HG03565 (cell line): ENCODE measurements at regions not wholly inside any gene's neighbourhood (a gene's known extent, or its start where the extent isn't known, plus 50 kb on each side); places are given as distances from the start of the nearest gene placed in this dataset.
"Not testable (repeated sequence)": the region's sequence is repeated elsewhere in the genome, so short reads cannot be mapped to it uniquely, and the experiment has no call there.

Experiments
- ATAC-seq: cut with Tn5 transposase; IDR thresholded peaks from one replicate; pipeline ENCODE4 v1.9.1; 2021; ENCODE audit warnings: mild to moderate bottlenecking, moderate library complexity; ENCODE audit not compliant: unreplicated experiment

DNA sequence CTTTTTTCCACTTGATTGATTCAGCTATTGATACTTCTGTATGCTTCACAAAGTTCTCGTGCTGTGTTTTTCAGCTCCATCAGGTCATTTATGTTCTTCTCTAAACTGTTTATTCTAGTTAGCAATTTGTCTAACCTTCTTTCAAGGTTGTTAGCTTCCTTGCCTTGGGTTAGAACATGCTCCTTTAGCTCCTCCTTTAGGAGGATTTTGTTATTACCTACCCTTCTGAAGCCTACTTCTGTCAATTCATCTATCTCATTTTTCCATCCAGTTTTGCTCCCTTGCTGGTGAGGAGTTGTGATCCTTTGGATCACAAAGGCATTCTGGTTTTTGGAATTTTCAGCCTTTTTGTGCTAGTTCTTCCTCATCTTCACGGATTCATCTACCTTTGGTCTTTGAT is 344.7 kb upstream of the CLEC14A start:
- ATAC-seq: not testable (repeated sequence)

DNA sequence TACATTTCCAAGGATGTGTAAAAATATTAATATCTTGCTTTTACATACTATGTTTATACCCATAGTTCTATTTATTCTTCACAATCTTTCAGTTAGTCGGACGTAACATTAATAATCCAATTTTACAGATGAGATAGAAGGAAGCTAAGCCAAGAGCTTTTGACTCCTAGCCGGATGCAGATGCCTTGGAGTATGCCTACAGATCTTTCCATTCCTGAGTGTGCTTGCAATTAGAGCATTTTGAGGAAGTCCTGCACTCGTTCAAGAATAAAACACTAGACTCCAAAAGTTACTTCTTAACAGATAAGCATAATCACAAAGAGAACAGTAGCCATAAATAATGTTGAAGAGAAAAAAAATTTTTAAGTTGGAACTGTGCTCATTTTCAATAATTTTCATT is 337.6 kb upstream of the CLEC14A start:
- ATAC-seq: no peak

DNA sequence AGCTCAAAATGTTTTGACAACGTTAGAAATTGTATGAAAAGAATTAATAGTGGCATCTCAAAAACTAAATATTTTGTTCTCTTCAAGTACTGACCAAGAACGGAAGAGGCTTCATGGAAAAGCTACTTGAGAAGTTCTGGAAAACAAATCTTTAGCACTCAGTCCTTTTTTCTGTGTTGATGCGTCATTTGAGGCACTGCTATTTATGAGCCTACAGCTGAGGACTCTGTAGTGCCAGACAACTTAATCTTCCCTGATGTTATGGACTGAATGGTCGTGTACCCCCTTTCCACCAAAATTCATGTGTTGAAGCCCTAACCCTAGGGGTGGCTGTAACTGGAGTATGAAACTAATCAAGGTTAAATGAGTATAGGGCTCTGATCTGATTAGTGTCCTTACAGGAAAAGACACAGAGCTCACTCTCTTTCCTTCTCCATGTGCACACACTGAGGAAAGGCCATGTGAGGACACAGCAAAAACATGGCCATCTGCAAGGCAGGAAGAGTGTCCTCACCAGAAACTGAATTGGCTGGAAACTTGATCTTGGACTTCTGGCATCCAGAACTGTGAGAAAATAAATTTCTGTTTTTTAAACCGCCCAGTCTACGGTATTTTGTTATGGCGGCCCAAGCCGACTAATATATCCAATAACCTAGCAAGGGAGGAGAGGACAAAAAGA is 337.0 kb upstream of the CLEC14A start:
- ATAC-seq: no peak

DNA sequence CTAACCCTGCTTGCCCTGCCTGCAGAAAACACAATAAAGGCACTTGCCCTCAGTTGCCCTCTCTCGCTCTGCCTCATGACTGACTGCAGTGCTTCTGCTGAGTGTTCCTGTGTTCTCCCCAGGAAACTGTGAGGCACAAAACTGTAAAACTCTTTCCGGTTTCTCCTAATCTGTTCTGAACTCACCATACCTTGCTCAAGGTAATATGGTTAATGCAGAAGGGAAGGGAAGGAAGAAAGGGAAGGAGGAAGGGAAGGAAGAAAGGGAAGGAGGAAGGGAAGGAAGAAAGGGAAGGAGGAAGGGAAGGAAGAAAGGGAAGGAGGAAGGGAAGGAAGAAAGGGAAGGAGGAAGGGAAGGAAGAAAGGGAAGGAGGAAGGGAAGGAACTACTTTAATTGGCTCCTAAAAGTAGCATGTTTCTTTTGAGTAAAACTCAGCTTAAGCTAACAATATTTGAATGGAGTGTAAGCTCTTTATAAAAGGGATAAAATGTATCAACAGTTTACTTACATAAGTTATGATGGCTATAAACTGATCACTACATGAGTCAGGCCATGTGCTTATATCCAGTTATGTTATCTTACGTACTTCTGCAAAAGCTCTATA is 334.0 kb upstream of the CLEC14A start:
- ATAC-seq: no peak

DNA sequence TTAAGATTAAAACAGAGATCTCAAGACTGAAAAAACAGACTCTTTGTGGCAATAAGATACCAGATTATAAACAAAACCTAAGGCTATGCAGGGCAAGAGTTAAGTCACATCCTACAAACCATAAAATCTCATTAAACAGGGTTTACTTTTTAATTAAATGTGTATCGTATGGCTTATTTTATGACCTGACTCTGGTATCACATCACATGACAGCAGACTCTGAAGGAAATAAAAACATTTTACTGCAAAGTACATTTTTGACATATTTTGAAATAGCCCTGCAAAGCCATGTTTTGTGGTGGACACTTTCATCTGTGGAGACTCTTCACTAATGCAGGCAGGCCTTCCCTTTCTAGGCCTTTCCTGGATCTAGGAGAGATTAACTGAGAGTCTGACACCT is 327.6 kb upstream of the CLEC14A start:
- ATAC-seq: no peak

DNA sequence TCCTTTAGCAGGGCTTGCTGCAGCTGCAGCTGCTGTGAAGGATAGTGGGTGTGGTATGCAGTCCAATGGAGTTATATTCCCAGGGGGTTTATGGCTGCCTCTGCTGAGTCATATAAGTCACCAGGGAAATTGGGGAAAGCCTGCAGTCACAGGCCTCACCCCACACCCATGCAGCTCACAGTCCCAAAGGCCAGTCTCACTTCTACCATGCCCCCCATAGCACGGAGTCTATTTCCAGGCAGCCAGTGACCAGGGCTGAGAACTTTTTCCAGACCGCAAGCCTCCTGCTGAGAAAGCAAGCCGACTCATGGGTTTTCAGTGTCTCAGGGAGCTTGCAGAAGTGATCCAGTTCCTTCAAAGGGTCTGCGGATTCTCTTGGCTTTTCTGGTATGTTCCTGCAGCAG is 322.4 kb upstream of the CLEC14A start:
- ATAC-seq: no peak

DNA sequence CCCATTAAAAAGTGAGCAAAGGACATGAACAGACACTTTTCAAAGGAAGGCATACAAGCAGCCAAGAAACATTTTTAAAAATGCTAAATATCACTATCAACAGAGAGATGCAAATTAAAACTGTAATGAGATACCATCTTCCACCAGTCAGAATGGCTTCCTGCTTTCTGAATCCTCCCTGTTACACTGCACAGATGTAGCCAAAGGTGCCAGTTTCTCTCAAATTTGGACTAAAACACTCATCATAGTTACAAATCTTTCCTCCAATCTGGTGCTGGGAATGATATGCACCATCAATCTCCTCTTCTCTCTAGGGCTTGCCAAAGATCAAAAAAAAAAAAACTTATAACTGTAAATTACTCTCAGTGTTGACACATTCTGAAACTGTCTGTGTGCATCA is 311.8 kb upstream of the CLEC14A start:
- ATAC-seq: no peak

DNA sequence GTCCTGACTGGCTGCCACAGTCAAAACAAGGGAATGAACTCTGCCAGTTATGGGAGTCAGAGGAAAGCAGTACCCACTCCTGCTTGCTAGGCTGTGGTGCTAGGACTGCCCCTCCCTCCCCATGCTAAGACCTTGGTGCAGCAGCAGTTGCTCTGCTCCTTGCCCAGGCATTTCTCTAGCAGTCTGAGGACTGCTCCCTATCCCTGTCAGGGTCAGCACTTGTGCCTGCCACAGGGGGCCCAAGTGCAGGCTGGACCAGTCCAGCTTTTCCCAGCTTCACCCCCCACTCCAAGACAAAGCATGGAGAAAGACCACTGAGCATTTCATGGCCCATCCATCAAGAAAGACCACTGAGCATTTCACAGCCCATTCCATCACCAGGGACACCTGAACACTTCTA is 305.8 kb upstream of the CLEC14A start:
- no peak for ATAC-seq

DNA sequence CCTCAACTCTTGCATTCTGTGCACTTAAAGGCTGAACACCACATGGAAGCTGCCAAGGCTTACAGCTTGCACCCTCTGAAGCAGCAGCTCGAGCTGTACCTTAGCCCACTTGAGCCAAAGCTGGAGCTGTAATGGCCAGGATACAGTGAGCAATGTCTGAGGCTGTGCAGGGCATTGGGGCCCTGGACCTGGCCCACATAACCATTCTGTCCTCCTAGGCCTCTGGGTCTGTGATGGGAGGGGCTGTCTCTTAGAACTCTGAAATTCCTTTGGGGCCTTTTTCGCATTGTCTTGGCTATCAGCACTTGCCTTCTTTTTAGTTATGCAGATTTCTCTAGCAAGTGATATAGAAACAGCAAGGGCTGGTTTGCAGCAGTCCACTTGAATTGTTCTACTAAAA is 303.8 kb upstream of the CLEC14A start:
- no peak for ATAC-seq

DNA sequence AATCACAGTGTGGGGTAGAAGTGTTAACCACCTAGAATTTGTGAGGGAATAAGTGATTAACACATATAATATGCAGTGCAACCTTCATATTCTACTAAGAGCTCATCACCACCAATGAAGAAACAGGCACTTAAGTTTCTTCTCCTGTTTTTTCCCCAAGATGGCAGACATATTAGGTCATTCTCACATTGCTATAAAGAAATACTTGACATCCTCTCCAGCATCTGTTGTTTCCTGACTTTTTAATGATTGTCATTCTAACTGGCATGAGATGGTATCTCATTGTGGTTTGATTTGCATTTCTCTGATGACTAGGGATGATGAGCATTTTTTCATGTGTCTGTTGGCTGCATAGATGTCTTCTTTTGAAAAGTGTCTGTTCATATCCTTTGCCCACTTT is 301.5 kb upstream of the CLEC14A start:
- not testable (repeated sequence) for ATAC-seq

DNA sequence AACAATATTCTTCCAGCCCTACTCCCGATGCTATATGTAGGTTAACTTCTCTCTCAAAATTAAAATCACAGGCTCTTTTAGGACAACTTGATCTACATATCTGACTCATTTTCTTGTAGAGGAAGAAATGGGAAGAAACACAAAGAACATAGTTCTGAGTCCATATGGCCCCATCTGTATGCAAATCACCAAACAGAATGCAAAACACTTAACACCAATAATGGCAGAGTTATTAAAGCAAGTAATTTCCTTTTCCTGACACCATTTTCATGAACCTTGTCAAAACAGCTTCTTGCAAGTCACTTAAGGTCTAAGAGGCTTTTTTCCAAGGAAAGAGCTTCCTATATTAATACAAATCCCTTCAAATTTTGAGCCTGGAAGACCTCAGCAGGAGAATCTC is 300.4 kb upstream of the CLEC14A start:
- no peak for ATAC-seq

DNA sequence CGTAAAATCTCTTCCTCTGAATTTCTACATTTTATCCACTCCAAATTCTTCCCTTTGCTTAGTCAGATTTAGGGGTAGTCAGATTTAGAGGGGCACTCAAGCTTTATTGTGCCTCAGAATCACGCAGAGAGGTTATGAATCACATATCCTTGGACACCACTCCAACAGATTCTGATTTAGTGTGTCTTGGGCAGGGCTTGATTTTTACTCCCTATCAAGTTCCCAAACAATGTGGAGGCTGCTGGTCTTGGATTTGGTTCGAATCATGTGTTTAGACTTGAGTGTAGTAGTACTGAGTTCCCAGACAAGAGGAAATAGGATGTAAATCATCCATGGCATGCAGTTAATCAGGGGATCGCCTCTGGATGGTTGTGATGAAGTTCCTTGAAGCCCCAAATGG is 298.1 kb upstream of the CLEC14A start:
- ATAC-seq: no peak

DNA sequence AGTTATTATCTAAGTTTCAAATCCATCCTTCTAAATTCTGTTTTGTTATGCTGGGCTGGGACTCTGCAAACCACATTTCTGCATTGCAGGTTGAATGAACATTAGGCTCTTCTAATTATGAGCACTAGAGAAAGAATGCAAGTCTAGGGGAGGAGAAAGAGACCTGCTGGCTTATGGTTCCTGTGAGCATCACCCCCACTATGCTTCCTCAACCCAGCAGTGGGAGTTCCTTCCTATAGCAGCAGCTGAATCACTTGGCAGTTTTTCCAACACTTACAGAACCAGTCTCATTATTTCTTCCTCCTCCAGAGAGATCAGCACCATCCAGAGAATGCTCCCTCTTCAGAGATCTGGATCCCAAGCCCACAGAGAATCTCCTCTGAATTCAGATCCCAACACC is 297.7 kb upstream of the CLEC14A start:
- ATAC-seq: no peak

DNA sequence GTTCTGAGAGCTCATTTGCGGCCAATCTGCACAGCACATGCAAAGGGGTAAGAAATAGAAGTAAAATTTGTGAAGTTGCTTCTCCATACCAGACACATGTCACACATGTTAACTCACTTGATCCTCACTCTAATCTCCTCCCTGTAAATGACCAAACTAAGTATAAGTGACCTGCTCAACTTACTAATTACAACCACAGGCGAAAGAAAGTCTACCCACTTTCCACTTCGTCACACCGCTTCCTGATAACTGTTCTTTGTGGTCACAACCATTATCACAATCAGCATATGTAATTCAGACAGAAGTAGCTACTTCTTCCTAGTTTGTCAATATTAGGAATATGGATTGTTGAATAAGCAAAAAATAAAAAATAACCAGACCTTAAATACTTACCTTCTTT is 293.7 kb upstream of the CLEC14A start:
- no peak for ATAC-seq

DNA sequence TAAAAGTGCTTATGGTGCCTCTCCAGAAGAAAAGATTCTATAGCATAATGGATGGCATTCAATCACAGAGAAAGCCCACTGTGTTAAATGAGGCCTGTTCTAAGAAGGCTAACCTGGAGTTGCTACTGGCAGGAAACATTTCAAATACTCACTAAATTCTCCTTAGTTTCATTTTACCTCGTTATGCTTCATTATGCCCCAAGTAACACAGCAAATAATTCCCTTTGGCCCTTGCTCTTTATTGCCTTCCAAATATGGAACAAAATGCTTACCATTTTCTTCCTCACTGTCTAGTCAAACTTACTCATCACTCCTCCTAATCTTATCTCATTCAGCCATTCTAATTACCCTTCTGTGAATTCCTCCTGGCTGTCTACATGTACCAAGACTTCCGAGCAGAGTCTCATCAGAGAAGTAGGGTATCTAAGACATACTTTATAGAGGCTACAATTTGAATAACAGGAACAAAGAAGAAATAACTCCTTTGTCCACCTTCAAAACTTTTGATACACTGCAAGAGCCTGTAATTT is 292.1 kb upstream of the CLEC14A start:
- ATAC-seq: no peak

DNA sequence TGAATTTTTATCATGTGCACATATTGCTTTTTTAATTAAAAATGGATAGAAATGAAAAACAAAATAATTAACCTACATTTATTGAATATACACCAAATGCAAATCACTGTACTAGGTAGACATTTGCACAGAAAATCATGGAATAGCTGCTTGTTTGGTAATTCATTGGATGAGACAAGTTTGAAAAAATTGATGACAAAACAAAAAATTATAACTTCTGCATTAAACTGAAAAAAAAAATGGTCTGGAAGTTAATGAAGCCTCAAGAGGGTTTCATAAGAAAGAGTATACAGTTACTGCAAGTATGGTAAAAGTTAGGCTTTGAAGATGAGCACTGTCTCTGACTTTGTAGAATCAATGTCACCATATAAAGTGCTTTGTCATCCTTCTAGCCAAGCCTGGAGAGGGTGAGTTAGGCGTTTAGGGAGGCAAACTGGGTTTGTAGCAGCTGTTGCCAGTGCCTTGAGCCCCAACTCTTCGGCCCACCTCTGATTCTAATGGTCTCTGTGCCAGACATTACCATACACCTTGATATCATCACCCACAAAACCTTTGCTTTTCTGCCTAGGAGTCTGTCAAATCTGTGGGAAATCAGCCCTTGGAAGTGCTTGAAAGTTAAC is 291.1 kb upstream of the CLEC14A start:
- no peak for ATAC-seq

DNA sequence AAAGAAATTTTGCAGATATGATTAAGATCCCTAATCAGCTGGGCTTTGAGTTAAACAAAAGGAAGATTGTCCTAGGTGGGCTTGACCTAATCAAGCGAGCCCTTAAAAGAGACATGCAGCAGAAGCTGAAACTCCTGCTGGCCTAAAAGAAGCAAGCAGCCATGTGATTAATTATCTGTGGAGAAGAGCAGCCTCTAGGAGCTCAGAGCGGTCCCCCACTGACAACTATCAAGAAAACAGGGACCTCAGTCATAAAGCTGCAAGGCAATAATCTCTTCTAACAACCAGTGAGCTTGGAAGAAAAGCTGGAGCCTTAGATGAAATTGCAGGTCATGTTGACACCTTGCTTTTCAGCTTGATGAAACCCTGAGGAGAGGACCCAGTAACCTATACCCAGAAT is 288.9 kb upstream of the CLEC14A start:
- no peak for ATAC-seq

DNA sequence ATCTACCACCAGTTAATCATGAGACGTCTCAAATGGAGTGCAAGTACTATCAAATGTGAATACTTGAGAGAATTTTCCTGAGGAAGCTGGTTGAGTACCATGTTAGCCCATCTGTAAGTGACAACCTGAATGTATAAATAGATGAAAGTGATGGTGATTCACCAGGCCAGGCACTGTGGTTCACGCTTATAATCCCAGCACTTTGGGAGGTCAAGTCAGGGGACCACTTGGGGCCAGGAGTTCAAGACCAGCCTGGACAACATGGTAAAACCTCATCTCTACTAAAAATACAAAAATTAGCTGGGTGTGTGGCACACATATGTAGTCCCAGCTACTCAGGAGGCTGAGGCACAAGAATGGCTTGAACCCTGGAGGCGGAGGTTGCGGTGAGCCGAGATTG is 288.0 kb upstream of the CLEC14A start:
- not testable (repeated sequence) for ATAC-seq

DNA sequence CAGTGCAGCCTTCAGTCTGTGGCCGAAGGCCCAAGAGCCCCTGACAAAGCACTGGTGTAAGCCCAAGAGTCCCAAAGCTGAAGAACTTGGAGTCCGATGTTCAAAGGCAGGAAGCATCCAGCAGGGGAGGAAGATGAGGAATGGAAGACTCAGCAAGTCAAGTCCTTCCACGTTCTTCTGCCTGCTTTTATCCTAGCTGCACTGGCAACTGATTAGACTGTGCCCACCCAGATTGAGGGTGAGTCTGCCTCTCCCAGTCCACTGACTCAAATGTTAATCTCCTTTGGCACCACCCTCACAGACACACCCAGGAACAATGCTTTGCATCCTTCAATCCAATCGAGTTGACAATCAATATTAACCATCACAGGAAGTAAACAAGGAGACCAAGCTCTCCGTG is 282.2 kb upstream of the CLEC14A start:
- ATAC-seq: not testable (repeated sequence)

DNA sequence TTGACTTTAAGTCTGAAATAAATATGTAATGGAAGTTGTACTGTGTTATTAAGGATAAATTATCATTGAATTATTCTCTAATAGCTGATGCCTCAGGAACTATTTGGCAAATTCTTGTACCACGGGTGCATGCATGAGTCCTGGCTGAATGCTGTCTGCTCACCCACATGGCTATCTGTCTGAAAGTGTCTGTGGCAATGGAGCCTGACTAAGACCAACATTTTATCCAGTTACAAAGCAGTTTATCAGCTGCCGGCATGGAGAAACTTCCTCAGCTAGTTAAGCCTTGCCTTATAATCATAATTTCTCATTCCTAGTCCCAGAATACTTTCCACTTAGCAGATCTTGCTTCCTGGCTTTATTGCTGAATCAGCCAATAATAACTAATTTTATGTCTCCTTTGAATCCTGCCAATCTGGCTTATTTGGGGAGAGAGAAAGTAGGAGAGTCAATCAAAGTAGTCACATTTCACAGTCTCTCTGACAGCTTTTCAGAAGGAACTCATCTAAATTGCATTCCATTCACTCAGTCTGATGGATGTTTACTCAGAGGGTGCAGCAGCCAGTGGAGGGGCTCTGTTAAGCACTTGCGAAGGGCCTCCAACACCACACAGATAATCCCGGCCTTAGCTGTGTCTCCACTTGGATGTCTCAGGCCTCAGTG is 280.6 kb upstream of the CLEC14A start:
- no peak for ATAC-seq

DNA sequence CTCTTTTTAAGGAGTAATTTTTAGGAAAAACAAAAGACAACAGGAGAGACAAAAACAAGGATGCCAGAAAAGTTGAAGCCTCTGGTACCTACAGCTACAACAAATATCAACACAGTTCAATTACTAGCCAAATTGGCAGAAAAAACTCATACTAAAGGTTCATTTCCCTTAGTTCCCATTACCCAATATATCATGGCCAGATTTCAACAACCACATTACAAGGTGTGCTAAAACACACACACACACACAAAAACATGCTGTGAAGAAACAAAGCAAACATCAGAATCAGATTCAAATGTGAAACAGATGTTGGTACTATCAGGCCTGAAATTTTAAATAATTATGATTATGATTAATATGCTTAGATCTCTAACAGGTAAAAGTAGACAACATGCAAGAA is 272.7 kb upstream of the CLEC14A start:
- ATAC-seq: no peak

DNA sequence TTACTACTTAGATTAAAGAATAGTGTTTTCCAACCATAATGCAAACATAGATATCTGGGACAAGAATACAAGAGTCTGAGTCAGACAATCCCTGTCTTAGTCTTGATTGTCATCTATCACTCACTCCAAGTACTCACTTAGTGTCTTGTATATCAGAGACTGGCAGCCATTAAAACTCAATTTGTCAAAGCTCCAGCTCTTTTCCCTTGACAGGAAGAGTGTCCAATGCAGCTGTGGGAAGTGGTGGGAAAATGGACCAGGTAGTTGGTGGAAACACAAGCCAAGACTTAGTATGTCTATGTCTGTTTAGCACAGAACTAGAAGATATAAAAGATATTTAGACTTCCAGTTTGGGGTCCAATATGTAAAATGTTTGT is 271.6 kb upstream of the CLEC14A start:
- no peak for ATAC-seq
